CD4-positive, alpha-beta memory T cell (primary cell): ENCODE measurements at regions not wholly inside any gene's neighbourhood (a gene's known extent, or its start where the extent isn't known, plus 50 kb on each side); places are given as distances from the start of the nearest gene placed in this dataset.

Experiments used
- CTCF ChIA-PET: fragments of 350-600 bp; sonication (Branson Sonifier 250); formaldehyde crosslinking; loops from one replicate; lab custom pipeline; 2021; ENCODE audit warnings: inconsistent platforms; ENCODE audit not compliant: partially characterized antibody; lab: Charles Lee
- POLR2A ChIA-PET: fragments of 350-600 bp; sonication (Branson Sonifier 250); formaldehyde crosslinking; loops from one replicate; lab custom pipeline; 2021; ENCODE audit not compliant: partially characterized antibody; lab: Charles Lee
- DNase-seq, 5 donors: peaks; one replicate each; pipeline versions ENCODE4 v3.0.0 to v3.0.0-alpha.2; 2020 to 2022; ENCODE audit warnings: mixed read lengths in 1 of 5
- H3K27ac ChIP-seq: one replicate; pipeline ENCODE4 v1.7.0; 2013; ENCODE audit warnings: low read depth, low read length
- H3K27me3 ChIP-seq: 2 replicates; pipeline ENCODE4 v1.7.0; 2013; ENCODE audit warnings: mild to moderate bottlenecking, low read length, moderate library complexity; ENCODE audit not compliant: insufficient read depth
- H3K36me3 ChIP-seq: 2 replicates; pipeline ENCODE4 v1.7.0; 2013; ENCODE audit warnings: mild to moderate bottlenecking, low read length, moderate library complexity; ENCODE audit not compliant: insufficient read depth
- H3K4me1 ChIP-seq: 2 replicates; pipeline ENCODE4 v1.7.0; 2013; ENCODE audit warnings: mild to moderate bottlenecking, low read length, moderate library complexity; ENCODE audit not compliant: insufficient read depth
- H3K4me3 ChIP-seq, 2 donors: one replicate each; pipeline ENCODE4 v1.7.0; 2013; ENCODE audit warnings: low read length in 2 of 2, mild to moderate bottlenecking in 1 of 2
- H3K9me3 ChIP-seq, 2 donors: one replicate each; pipeline ENCODE4 v1.7.0; 2013; ENCODE audit warnings: low read length in 2 of 2, control low read depth in 1 of 2; ENCODE audit not compliant: control insufficient read depth in 1 of 2
- H3K27ac Mint-ChIP-seq, 7 donors: one replicate each; pipeline ENCODE4 v1.8.0; 2020 to 2021; ENCODE audit warnings: mixed read lengths in 7 of 7, mild to moderate bottlenecking in 6 of 7, inconsistent platforms in 3 of 7, moderate library complexity in 3 of 7
- H3K27me3 Mint-ChIP-seq, 2 donors: one replicate each; pipeline ENCODE4 v1.8.0; 2020 to 2021; ENCODE audit warnings: mixed read lengths in 2 of 2
- H3K36me3 Mint-ChIP-seq, 2 donors: one replicate each; pipeline ENCODE4 v1.8.0; 2020 to 2021; ENCODE audit warnings: mixed read lengths in 2 of 2, inconsistent platforms in 1 of 2, mild to moderate bottlenecking in 1 of 2
- H3K4me1 Mint-ChIP-seq, 4 donors: one replicate each; pipeline ENCODE4 v1.8.0; 2020 to 2021; ENCODE audit warnings: mixed read lengths in 4 of 4, mild to moderate bottlenecking in 1 of 4
- H3K4me3 Mint-ChIP-seq, 8 donors: one replicate each; pipeline ENCODE4 v1.8.0; 2020 to 2021; ENCODE audit warnings: mixed read lengths in 8 of 8, mild to moderate bottlenecking in 7 of 8, moderate library complexity in 6 of 8, inconsistent platforms in 3 of 8
- H3K9me3 Mint-ChIP-seq, 8 donors: one replicate each; pipeline ENCODE4 v1.8.0; 2020 to 2021; ENCODE audit warnings: mixed read lengths in 8 of 8, mild to moderate bottlenecking in 5 of 8, inconsistent platforms in 3 of 8, moderate library complexity in 1 of 8
- intact Hi-C: fragments of 100-400 bp; cut with micrococcal nuclease; formaldehyde crosslinking; loops from one replicate; pipeline ENCODE4 v1.15.1; 2023

DNA sequence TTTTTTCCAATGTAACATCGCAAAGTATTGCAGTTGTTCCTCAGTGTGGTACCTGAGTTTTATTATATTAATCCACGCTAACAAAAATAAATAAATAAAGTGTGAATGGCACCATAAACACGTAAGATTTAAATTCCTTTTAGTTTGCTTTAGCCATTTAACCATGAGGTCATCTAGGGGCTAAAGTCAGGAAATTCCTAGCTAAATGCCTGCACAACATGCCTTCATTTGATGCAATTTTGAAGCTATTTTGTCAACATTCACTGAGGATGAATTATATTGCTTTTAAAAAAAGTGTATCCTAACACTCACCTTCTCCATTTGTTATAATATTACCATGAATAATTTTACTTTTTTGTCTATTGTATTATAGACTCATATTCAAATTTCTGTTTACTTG is 714.4 kb downstream of the GATA3 start:
- Mint-ChIP-seq H3K27me3 (peaks cover 4 to 5% of the 10 kb centered on the region in 2 donors), H3K27ac (no peak overlapping the region), H3K4me1 (peaks cover 0 to 3% (median 0%) of the 10 kb centered on the region in 4 donors), H3K9me3 (peaks cover 0 to 1% (median 0%) of the 10 kb centered on the region in 8 donors), H3K4me3 (no peak overlapping the region), H3K36me3 (no peaks in the 10 kb centered on the region)
- ChIA-PET POLR2A (no interaction called here), CTCF (interaction anchor here (0.6 kb wide), 1 partner anchor 19 kb away, joined by 3 read pairs; no protein-coding TSS in a partner anchor)
- Histone ChIP-seq H3K27me3 (no peaks in the 10 kb centered on the region), H3K36me3 (no peaks in the 10 kb centered on the region), H3K4me3 (no peak overlapping the region), H3K4me1 (no peaks in the 10 kb centered on the region), H3K27ac (no peak overlapping the region), H3K9me3 (no peaks in the 10 kb centered on the region)
- intact Hi-C loops = no loop called here
- no peak for DNase-seq

DNA sequence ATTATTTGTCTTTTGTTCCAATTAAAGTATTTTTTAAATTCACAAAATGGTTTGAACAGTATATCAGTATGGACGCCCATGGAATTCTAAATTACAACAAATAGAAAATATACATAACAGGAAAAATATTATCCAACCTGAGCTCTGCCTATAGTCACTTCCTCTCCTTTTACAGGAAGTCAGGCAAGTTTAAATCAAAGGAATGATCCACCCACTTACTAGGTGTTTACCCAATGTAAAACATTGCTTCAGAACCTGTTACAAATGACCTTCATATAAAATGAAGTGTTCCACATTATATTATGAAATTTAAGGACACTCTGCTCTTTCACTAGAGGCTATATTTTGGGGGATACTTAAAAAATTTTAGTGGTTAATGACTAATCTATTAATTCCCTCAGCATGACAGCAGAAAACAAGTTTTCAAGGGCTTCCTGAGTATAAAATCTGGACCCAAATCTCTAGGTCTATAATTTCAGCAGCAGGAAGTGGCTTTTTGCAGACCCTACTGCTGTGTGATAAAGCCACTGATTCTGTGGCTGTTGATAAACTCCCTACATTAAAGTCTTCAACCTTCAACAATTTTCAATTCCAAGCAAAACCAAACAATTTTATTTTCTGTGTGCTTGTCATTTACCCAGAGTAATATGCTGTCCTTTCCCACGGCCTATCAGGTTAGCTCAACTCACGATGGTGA is 722.6 kb downstream of the GATA3 start:
- peaks cover 0 to 4% of the 10 kb centered on the region in 2 donors for H3K27me3 Mint-ChIP-seq
- no peaks in the 10 kb centered on the region for H3K27me3 ChIP-seq
- peak in 2 of 5 donors; percentile 6 to 20 for DNase-seq
- peaks cover 0 to 1% (median 0%) of the 10 kb centered on the region in 8 donors for H3K9me3 Mint-ChIP-seq
- H3K27ac Mint-ChIP-seq = peak overlapping the region in 5 of 7 donors; percentile 14 to 78 (median 41)
- H3K36me3 ChIP-seq = no peaks in the 10 kb centered on the region
- peak overlapping the region in 6 of 8 donors; percentile 10 to 56 (median 47) for H3K4me3 Mint-ChIP-seq
- H3K27ac ChIP-seq = no peak overlapping the region
- POLR2A ChIA-PET = no interaction called here
- intact Hi-C loops = no loop called here
- no peaks in the 10 kb centered on the region for H3K36me3 Mint-ChIP-seq
- CTCF ChIA-PET = no interaction called here
- no peaks in the 10 kb centered on the region for H3K9me3 ChIP-seq
- H3K4me1 Mint-ChIP-seq = peaks cover 11 to 20% (median 17%) of the 10 kb centered on the region in 4 donors
- peaks cover 13% of the 10 kb centered on the region for H3K4me1 ChIP-seq
- no peak overlapping the region for H3K4me3 ChIP-seq

DNA sequence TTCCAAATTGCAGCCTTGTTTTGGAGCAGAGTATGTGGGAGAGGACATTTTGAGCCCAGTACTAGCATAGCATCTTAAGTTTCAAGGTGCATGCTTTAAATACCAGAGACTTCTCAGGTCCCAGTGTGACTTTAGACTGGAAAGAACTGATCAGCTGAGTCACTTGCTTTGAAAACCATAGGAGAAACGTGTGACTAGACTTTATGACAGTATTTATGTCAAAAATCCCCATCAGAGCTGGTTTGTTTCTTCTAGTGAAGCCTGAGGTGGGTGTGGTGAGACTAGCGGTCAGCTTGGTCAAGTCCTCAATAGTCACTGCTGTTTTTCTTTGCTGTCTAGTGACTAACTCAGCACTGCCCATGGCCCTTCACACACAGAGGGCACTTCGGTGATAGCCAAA is 724.2 kb downstream of the GATA3 start:
- H3K36me3 ChIP-seq = no peaks in the 10 kb centered on the region
- ChIA-PET CTCF (no interaction called here), POLR2A (no interaction called here)
- intact Hi-C loops = no loop called here
- no peaks in the 10 kb centered on the region for H3K36me3 Mint-ChIP-seq
- H3K27me3 ChIP-seq = no peaks in the 10 kb centered on the region
- no peak overlapping the region for H3K27ac Mint-ChIP-seq
- H3K4me3 ChIP-seq = no peak overlapping the region
- H3K27ac ChIP-seq = no peak overlapping the region
- no peak overlapping the region for H3K4me3 Mint-ChIP-seq
- DNase-seq = no peak
- no peaks in the 10 kb centered on the region for H3K9me3 ChIP-seq
- peaks cover 13% of the 10 kb centered on the region for H3K4me1 ChIP-seq
- H3K27me3 Mint-ChIP-seq = peaks cover 0 to 1% of the 10 kb centered on the region in 2 donors
- peaks cover 11 to 20% (median 17%) of the 10 kb centered on the region in 4 donors for H3K4me1 Mint-ChIP-seq
- peaks cover 0 to 4% (median 0%) of the 10 kb centered on the region in 8 donors for H3K9me3 Mint-ChIP-seq

DNA sequence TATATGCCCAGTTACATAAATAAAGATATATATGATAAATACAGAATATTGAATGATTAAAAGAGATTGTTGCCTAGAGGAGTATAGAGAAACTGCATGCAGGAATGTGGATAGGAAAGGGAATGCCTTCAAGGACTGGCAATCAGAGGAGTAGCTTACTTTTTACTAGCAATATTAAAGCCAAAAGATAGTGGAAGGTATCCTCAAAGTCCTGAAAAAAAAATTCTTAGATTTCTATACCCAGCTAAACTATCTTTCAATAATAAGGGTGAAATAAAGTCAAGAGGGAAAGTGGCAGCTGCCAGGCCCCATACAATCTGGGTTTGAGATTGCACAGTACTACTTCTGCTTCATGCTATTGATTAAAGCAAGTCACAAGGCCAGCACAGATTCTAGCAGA is 733.2 kb downstream of the GATA3 start:
- H3K27ac Mint-ChIP-seq = no peak overlapping the region
- peaks cover 3 to 4% of the 10 kb centered on the region in 2 donors for H3K27me3 Mint-ChIP-seq
- H3K4me1 ChIP-seq = no peaks in the 10 kb centered on the region
- H3K36me3 Mint-ChIP-seq = peaks cover 0 to 3% of the 10 kb centered on the region in 2 donors
- no peak overlapping the region for H3K4me3 Mint-ChIP-seq
- H3K9me3 Mint-ChIP-seq = peaks cover 2 to 33% (median 27%) of the 10 kb centered on the region in 8 donors
- H3K27me3 ChIP-seq = no peaks in the 10 kb centered on the region
- H3K36me3 ChIP-seq = no peaks in the 10 kb centered on the region
- ChIA-PET POLR2A (no interaction called here), CTCF (interaction anchor here (0.6 kb wide), 1 partner anchor 19 kb away, joined by 3 read pairs; no protein-coding TSS in a partner anchor)
- no peak overlapping the region for H3K4me3 ChIP-seq
- H3K27ac ChIP-seq = no peak overlapping the region
- DNase-seq = no peak
- no peaks in the 10 kb centered on the region for H3K4me1 Mint-ChIP-seq
- no peaks in the 10 kb centered on the region for H3K9me3 ChIP-seq
- intact Hi-C loops = no loop called here

DNA sequence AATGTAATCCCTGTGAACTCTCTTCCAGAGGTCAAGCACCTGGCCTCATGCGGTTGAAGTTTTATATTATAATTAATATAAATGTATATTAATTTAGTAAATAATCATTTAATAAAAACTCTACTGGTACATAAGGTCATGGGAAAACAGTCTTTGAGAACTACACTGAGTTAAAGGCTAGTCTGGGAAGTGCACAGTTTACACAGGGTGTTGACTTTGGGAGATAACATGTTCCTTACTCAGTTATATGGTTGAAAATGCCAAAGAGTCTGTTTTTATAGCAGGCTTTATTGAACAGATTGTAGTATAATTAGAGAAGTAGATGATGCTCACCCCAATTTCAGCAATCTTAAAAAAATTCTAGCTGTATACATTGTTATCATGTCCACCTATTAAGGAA is 735.9 kb downstream of the GATA3 start:
- Mint-ChIP-seq H3K9me3 (peaks cover 2 to 27% (median 24%) of the 10 kb centered on the region in 8 donors), H3K36me3 (peaks cover 0 to 3% of the 10 kb centered on the region in 2 donors), H3K4me3 (no peak overlapping the region), H3K27ac (no peak overlapping the region), H3K27me3 (peaks cover 0 to 2% of the 10 kb centered on the region in 2 donors), H3K4me1 (peaks cover 0 to 5% (median 1%) of the 10 kb centered on the region in 4 donors)
- H3K27me3 ChIP-seq = no peaks in the 10 kb centered on the region
- no peak overlapping the region for H3K27ac ChIP-seq
- no peak overlapping the region for H3K4me3 ChIP-seq
- H3K36me3 ChIP-seq = no peaks in the 10 kb centered on the region
- no peaks in the 10 kb centered on the region for H3K4me1 ChIP-seq
- ChIA-PET CTCF (interaction anchor here (0.9 kb wide), 1 partner anchor 512 kb away, joined by 3 read pairs; no protein-coding TSS in a partner anchor), POLR2A (interaction anchor here (0.8 kb wide), 1 partner anchor 43 kb away, joined by 3 read pairs; no protein-coding TSS in a partner anchor)
- DNase-seq = no peak
- no peaks in the 10 kb centered on the region for H3K9me3 ChIP-seq
- intact Hi-C loops = no loop called here

DNA sequence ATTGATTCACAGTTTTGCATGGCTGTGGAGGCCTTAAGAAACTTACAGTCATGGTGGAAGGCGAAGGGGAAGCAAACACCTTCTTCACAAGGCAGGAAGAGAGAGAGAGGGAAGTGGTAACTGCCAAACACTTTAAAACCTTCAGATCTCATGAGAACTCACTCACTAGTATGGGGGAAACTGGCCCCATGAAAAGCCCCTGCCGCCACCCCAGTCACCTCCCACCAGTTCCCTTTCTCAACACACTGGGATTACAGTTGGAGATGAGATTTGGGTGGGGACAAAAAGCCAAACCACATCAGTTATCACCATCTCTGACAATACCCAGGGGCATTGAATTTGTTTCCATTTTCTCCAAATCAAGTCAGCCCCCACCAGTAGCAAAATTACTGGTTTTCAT is 740.4 kb downstream of the GATA3 start:
- H3K27me3 ChIP-seq = no peaks in the 10 kb centered on the region
- H3K4me3 ChIP-seq = no peak overlapping the region
- Mint-ChIP-seq H3K4me1 (peaks cover 0 to 5% (median 1%) of the 10 kb centered on the region in 4 donors), H3K4me3 (no peak overlapping the region), H3K27me3 (peaks cover 0 to 1% of the 10 kb centered on the region in 2 donors), H3K27ac (no peak overlapping the region), H3K36me3 (no peaks in the 10 kb centered on the region), H3K9me3 (peaks cover 0 to 4% (median 0%) of the 10 kb centered on the region in 8 donors)
- no peaks in the 10 kb centered on the region for H3K9me3 ChIP-seq
- H3K36me3 ChIP-seq = no peaks in the 10 kb centered on the region
- ChIA-PET CTCF (no interaction called here), POLR2A (no interaction called here)
- intact Hi-C loops = no loop called here
- no peaks in the 10 kb centered on the region for H3K4me1 ChIP-seq
- no peak overlapping the region for H3K27ac ChIP-seq
- DNase-seq = no peak

DNA sequence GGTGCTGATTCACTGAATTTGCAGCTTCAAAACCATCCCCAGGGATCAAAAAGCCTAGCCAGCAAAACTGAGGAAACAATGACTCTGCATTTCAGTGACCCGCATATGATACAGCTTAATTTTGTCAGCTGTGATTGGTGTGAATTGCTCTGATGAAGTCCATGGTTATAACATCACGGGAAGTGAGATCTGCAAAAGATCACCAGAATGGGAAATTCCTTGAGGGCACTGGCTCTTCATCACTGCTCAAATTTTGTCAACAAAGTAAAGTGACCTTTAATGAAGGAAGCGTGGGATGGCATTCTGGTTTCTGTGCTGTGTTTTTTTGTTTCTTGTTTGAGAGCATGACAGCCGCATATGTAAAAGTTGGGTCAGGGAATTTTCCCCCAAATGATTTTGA is 745.9 kb downstream of the GATA3 start:
- POLR2A ChIA-PET = no interaction called here
- Mint-ChIP-seq H3K36me3 (peaks cover 0 to 1% of the 10 kb centered on the region in 2 donors), H3K9me3 (peaks cover 0 to 7% (median 2%) of the 10 kb centered on the region in 8 donors), H3K4me3 (no peak overlapping the region), H3K4me1 (peaks cover 0 to 9% (median 2%) of the 10 kb centered on the region in 4 donors), H3K27ac (no peak overlapping the region), H3K27me3 (peaks cover 4 to 7% of the 10 kb centered on the region in 2 donors)
- CTCF ChIA-PET = no interaction called here
- Histone ChIP-seq H3K4me3 (no peak overlapping the region), H3K27me3 (no peaks in the 10 kb centered on the region), H3K9me3 (no peaks in the 10 kb centered on the region), H3K36me3 (no peaks in the 10 kb centered on the region), H3K27ac (no peak overlapping the region), H3K4me1 (no peaks in the 10 kb centered on the region)
- no peak for DNase-seq
- intact Hi-C loops = no loop called here
